K562 (cell line): ENCODE measurements at regions not wholly inside any gene's neighbourhood (a gene's known extent, or its start where the extent isn't known, plus 50 kb on each side); places are given as distances from the start of the nearest gene placed in this dataset.

Experiments
- ATAC-seq: fragments of 200-7000 bp; cut with Tn5 transposase; 3 replicates; pipeline ENCODE4 v1.9.1; 2020; ENCODE audit warnings: moderate library complexity
- BruUV-seq: library from RNA; stranded (reverse); fragments of 400-500 nt; replicated peaks from 2 replicates; lab custom pipeline; 2021; lab: Mats Ljungman, UMichigan
- CTCF ChIA-PET: fragments of 300-600 bp; formaldehyde crosslinking; extraction: SDS; loops from one replicate; lab custom pipeline; 2021; ENCODE audit warnings: low intra/inter-chr PET ratio; lab: Yijun Ruan, JAX
- POLR2A ChIA-PET: fragments of 300-600, 350-650 bp; sonication (Branson Sonifier 250); formaldehyde crosslinking; extraction: SDS; loops from one replicate; lab custom pipeline; 2021; ENCODE audit warnings: antibody characterized with exemption, inconsistent platforms; lab: Yijun Ruan, JAX
- DNase-seq, 4 experiments: peaks; one replicate each; pipeline versions ENCODE4 v3.0.0 to v3.0.0-alpha.2; 2011 to 2018; ENCODE audit warnings: low spot score in 3 of 4, mixed read lengths in 3 of 4; ENCODE audit errors: extremely low read depth in 1 of 4
- FAIRE-seq: peaks from 2 replicates; lab custom pipeline; 2011; peaks lifted over from hg19 to GRCh38; lab: Jason Lieb, UNC
- H2AFZ ChIP-seq: 2 replicates; pipeline ENCODE4 v1.6.0; 2011; ENCODE audit warnings: low read depth, low read length, control low read depth, inconsistent platforms
- H3K27ac ChIP-seq: fragments of 200-600 bp; 3 replicates; pipeline ENCODE4 v1.8.0; 2011; ENCODE audit warnings: low read depth, mild to moderate bottlenecking, control low read depth, inconsistent platforms, low read length, moderate library complexity, mixed read lengths; ENCODE audit errors: extremely low read depth
- H3K27me3 ChIP-seq, 2 experiments: fragments of 300-600 bp in 1 of 2; 2 replicates in 1 of 2; 3 replicates in 1 of 2; pipeline versions ENCODE4 v1.6.0 to v1.8.0; 2011; ENCODE audit warnings: inconsistent platforms in 2 of 2, low read length in 2 of 2, mild to moderate bottlenecking in 1 of 2, mixed read lengths in 1 of 2, moderate library complexity in 1 of 2; ENCODE audit not compliant: control insufficient read depth in 2 of 2, insufficient read depth in 2 of 2
- H3K36me3 ChIP-seq: fragments of 300-600 bp; 3 replicates; pipeline ENCODE4 v1.8.0; 2011; ENCODE audit warnings: mild to moderate bottlenecking, low read length, inconsistent platforms; ENCODE audit not compliant: control insufficient read depth, insufficient read depth
- H3K4me1 ChIP-seq, 2 experiments: fragments of 200-600 bp in 1 of 2; replicated peaks in 1 of 2; 2 replicates in 1 of 2; 3 replicates in 1 of 2; pipeline versions ENCODE4 v1.5.1 to v1.8.0; 2011; ENCODE audit warnings: inconsistent platforms in 2 of 2, low read length in 2 of 2, mild to moderate bottlenecking in 1 of 2, mixed read lengths in 1 of 2, moderate library complexity in 1 of 2; ENCODE audit not compliant: control insufficient read depth in 2 of 2, insufficient read depth in 2 of 2
- H3K4me2 ChIP-seq: 2 replicates; pipeline ENCODE4 v1.6.1; 2011; ENCODE audit warnings: low read length, control low read depth, inconsistent platforms, mixed read lengths; ENCODE audit not compliant: insufficient read depth
- H3K4me3 ChIP-seq: fragments of 200-600 bp; sonication (generic), shearing (Covaris generic); 2 replicates; pipeline ENCODE4 v1.5.1; 2016; ENCODE audit warnings: control low read depth, inconsistent platforms
- H3K79me2 ChIP-seq: fragments of 200-600 bp; 3 replicates; pipeline ENCODE4 v1.8.0; 2011; ENCODE audit warnings: low read length, inconsistent platforms; ENCODE audit not compliant: control insufficient read depth, insufficient read depth
- H3K9ac ChIP-seq, 2 experiments: 2 replicates each; pipeline versions ENCODE4 v1.6.0 to v1.6.1; 2011; ENCODE audit warnings: low read depth in 2 of 2, low read length in 2 of 2, control low read depth in 1 of 2, inconsistent platforms in 1 of 2, mild to moderate bottlenecking in 1 of 2, mixed read lengths in 1 of 2; ENCODE audit not compliant: insufficient read depth in 1 of 2
- H3K9me1 ChIP-seq: one replicate; pipeline ENCODE4 v1.6.0; 2011; ENCODE audit warnings: inconsistent platforms, mild to moderate bottlenecking, low read length, moderate library complexity; ENCODE audit not compliant: control insufficient read depth, insufficient read depth
- H3K9me3 ChIP-seq: replicated peaks from 2 replicates; pipeline ENCODE4 v1.5.1; 2011; ENCODE audit warnings: low read depth, low read length, inconsistent platforms; ENCODE audit not compliant: control insufficient read depth, insufficient read depth
- H4K20me1 ChIP-seq: replicated peaks from 2 replicates; pipeline ENCODE4 v1.6.1; 2011; ENCODE audit warnings: low read length, inconsistent platforms, mixed read lengths; ENCODE audit not compliant: control insufficient read depth, insufficient read depth
- BRCA1 ChIP-seq, 2 experiments: fragments of 450-650 bp in 1 of 2; sonication (generic) in 1 of 2; formaldehyde crosslinking in 1 of 2; IDR thresholded peaks; 2 replicates each; pipeline versions ENCODE4 v1.5.0 to v1.6.1; 2017 to 2020; ENCODE audit warnings: mild to moderate bottlenecking in 1 of 2, missing genetic modification reagents in 1 of 2
- HLTF ChIP-seq: fragments of 450-650 bp; IDR thresholded peaks from 2 replicates; pipeline ENCODE4 v1.6.1; 2016
- NFE2 ChIP-seq: IDR thresholded peaks from 2 replicates; pipeline ENCODE4 v1.6.1; 2014; ENCODE audit warnings: antibody characterized with exemption, low read depth
- SMARCB1 ChIP-seq: IDR thresholded peaks from 2 replicates; pipeline ENCODE4 v1.6.1; 2011; ENCODE audit warnings: improper control_type of control experiment, low read depth; ENCODE audit not compliant: insufficient read length
- ZKSCAN1 ChIP-seq: fragments of 150-350 bp; IDR thresholded peaks from 2 replicates; pipeline ENCODE4 v1.6.1; 2016; ENCODE audit warnings: low read depth, low read length
- ZNF239 ChIP-seq: fragments of 250-450 bp; sonication (Bioruptor Pico); IDR thresholded peaks from 2 replicates; pipeline ENCODE4 v1.4.0; 2020; ENCODE audit warnings: mild to moderate bottlenecking
- ZNF24 ChIP-seq: fragments of 450-650 bp; IDR thresholded peaks from 2 replicates; pipeline ENCODE4 v1.6.1; 2016
- WGBS: fragments of 100-300 bp; shearing (Covaris generic); methylation state at CpG from one replicate; pipeline ENCODE4 v1.1.6; 2016; ENCODE audit warnings: low coverage, mixed read lengths; ENCODE audit not compliant: insufficient coverage; ENCODE audit errors: missing lambda C conversion rate; 5-methylcytosine and 5-hydroxymethylcytosine counted together
- in situ Hi-C: fragments of 300-500 bp; cut with MboI; formaldehyde crosslinking; loops from 4 replicates; pipeline ENCODE4 v1.15.0; 2018; ENCODE audit warnings: inconsistent platforms, mixed read lengths
- intact Hi-C: fragments of 100-400 bp; cut with micrococcal nuclease; formaldehyde crosslinking; loops from 2 replicates; pipeline ENCODE4 v1.14.2; 2022
- TF ChIP-seq, protein P1 (sequence below): fragments of 450-650 bp; formaldehyde crosslinking; IDR thresholded peaks from 2 replicates; pipeline ENCODE4 v1.4.0; 2022; ENCODE audit warnings: missing genetic modification characterization

DNA sequence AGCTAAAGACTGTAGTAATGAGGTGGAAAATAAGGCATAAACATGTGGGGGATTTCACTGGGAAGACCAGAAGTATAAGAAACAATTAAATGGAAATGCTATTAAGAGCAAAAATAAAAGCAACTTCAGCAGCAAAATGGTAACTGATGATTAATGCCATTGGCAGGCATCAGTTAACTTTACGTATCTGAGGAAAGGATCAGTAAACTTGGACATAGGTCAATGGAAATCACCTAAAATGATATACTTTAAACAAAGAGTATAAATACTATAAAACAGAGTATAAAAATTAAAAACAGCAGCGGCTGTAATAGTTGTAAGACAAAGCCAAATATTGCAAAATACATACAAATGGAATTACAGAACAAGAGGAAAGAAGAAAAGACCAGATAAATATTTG, 992.1 kb downstream of the DNAH5 start:
- Histone ChIP-seq H3K79me2 (no peaks in the 10 kb centered on the region), H3K9ac (no peak overlapping the region), H3K27ac (no peak overlapping the region), H3K4me2 (no peak overlapping the region), H3K4me3 (no peak overlapping the region), H2AFZ (no peak overlapping the region), H4K20me1 (no peaks in the 10 kb centered on the region), H3K36me3 (no peaks in the 10 kb centered on the region), H3K9me3 (no peaks in the 10 kb centered on the region), H3K9me1 (no peaks in the 10 kb centered on the region), H3K4me1 (no peaks in the 10 kb centered on the region), H3K27me3 (no peaks in the 10 kb centered on the region)
- BruUV-seq: no TSS peak
- ChIA-PET CTCF (no interaction called here), POLR2A (no interaction called here)
- FAIRE-seq (no peak), DNase-seq (no peak), ATAC-seq (no peak)
- in situ Hi-C loops (no loop called here), intact Hi-C loops (no loop called here)
- WGBS: 0% methylated on average over 2 of the region's 2 CpGs
- TF ChIP-seq ZKSCAN1 (no peak), ZNF24 (no peak), NFE2 (no peak), HLTF (no peak), SMARCB1 (no peak), BRCA1 (IDR thresholded peaks at IDR 0.05) (no peak), BRCA1 (CRISPR knock-in tag; IDR thresholded peaks at IDR 0.05) (no peak), ZNF239 (CRISPR knock-in tag) (no peak)
- TF ChIP-seq, protein P1, sequence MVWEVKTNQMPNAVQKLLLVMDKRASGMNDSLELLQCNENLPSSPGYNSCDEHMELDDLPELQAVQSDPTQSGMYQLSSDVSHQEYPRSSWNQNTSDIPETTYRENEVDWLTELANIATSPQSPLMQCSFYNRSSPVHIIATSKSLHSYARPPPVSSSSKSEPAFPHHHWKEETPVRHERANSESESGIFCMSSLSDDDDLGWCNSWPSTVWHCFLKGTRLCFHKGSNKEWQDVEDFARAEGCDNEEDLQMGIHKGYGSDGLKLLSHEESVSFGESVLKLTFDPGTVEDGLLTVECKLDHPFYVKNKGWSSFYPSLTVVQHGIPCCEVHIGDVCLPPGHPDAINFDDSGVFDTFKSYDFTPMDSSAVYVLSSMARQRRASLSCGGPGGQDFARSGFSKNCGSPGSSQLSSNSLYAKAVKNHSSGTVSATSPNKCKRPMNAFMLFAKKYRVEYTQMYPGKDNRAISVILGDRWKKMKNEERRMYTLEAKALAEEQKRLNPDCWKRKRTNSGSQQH (CRISPR knock-in tag): no peak
